ENCODE measurements at regions not wholly inside any gene's neighbourhood (a gene's known extent, or its start where the extent isn't known, plus 50 kb on each side); places are given as distances from the start of the nearest gene placed in this dataset.

DNA sequence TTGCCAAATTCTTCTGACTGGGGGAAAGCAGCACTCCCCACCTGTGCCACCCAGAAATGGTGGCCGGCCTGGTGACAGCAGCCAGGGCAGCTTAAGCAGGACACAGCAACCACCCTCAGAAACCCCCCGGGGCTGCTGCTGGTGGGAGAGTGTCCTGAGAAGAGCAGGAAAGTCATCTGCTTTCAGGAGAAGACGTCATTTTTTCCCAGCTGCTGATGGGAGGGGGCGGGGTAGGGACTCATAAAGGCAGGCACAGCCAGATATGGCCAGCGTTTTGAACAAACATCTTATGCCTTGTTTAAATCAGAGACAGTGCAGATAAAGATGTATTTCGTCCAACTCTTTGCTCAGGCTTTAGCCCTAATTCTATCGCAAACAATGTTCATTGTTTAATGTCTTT lies 139.5 kb downstream of the LRRC30 start:
- no peak for DNase-seq (ENCODE audit: low read depth)
- TF ChIP-seq, protein P1, sequence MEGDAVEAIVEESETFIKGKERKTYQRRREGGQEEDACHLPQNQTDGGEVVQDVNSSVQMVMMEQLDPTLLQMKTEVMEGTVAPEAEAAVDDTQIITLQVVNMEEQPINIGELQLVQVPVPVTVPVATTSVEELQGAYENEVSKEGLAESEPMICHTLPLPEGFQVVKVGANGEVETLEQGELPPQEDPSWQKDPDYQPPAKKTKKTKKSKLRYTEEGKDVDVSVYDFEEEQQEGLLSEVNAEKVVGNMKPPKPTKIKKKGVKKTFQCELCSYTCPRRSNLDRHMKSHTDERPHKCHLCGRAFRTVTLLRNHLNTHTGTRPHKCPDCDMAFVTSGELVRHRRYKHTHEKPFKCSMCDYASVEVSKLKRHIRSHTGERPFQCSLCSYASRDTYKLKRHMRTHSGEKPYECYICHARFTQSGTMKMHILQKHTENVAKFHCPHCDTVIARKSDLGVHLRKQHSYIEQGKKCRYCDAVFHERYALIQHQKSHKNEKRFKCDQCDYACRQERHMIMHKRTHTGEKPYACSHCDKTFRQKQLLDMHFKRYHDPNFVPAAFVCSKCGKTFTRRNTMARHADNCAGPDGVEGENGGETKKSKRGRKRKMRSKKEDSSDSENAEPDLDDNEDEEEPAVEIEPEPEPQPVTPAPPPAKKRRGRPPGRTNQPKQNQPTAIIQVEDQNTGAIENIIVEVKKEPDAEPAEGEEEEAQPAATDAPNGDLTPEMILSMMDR (IDR thresholded peaks at IDR 0.05; ENCODE audit: insufficient read depth, low read length, poor library complexity, severe bottlenecking) = no peak
- Histone ChIP-seq H3K4me3 (ENCODE audit: low read depth, low read length) (no peak overlapping the region), H3K27me3 (ENCODE audit: control insufficient read depth, insufficient read depth, low read length) (no peaks in the 10 kb centered on the region), H3K36me3 (ENCODE audit: control insufficient read depth, insufficient read depth, low read length) (no peaks in the 10 kb centered on the region)

DNA sequence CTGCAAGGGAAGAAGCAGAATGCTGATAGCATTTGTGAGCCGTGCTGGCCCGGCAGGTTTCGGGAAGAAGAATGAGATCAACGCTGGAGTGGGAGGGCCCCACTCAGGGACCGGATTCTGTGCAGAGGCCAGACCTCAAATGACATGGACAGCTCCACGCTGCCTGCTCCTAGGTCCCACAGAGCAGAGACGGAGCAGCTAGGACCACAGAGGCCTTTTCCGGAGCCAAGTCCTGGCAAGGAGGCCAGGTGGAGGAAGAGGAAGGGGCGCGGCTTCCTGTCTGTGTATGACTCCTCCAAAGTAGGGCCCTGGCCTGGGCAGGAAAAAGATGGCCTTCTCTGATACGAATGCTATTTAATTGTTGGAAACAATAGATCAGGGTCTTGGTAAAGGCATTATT lies 139.9 kb downstream of the LRRC30 start:
- Histone ChIP-seq H3K36me3 (ENCODE audit: control insufficient read depth, insufficient read depth, low read length) (no peaks in the 10 kb centered on the region), H3K27me3 (ENCODE audit: control insufficient read depth, insufficient read depth, low read length) (no peaks in the 10 kb centered on the region), H3K4me3 (ENCODE audit: low read depth, low read length) (no peak overlapping the region)
- TF ChIP-seq, protein P1 (IDR thresholded peaks at IDR 0.05; ENCODE audit: insufficient read depth, low read length, poor library complexity, severe bottlenecking) = no peak
- DNase-seq (ENCODE audit: low read depth) = no peak

DNA sequence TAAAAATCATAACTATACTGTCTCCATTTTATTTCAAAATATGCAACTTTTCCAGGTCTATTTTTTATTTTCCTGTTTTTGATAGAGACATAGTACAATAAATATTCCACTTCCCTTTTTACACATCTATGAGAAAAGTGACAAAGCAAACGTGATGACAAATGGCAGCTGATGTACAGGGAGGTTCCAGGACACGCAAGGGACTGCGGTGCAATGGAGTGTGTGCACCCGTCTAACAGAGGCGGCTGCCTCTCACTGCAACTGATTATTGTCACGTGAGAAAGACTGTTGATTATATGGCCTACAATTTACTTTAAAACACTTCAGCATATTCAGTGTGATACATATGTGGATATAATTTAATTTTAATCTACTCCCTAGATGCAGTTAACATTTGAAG lies 142.6 kb downstream of the LRRC30 start:
- H3K27me3 ChIP-seq (ENCODE audit: control insufficient read depth, insufficient read depth, low read length) = no peaks in the 10 kb centered on the region
- H3K4me3 ChIP-seq (ENCODE audit: low read depth, low read length) = no peak overlapping the region
- no peak for DNase-seq (ENCODE audit: low read depth)
- no peaks in the 10 kb centered on the region for H3K36me3 ChIP-seq (ENCODE audit: control insufficient read depth, insufficient read depth, low read length)
- TF ChIP-seq, protein P1 (IDR thresholded peaks at IDR 0.05; ENCODE audit: insufficient read depth, low read length, poor library complexity, severe bottlenecking) = no peak

DNA sequence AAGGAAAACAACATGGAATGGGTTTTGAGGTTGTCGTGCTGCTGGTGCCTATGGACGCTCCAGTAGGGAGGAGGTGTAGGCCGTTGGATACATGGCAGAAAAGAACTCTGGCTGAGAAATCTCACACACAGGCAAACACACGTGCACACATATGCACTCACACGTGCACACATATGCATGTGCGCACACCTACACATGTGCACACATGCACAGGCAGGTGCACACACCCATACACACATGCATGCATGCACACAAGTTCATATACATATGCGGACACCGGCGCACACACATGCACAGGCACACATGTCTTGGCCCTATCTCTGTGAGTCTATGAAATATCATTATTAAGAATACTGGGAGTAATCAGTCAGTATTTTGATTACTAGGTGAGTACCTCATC lies 150.4 kb downstream of the LRRC30 start:
- Histone ChIP-seq H3K27me3 (ENCODE audit: control insufficient read depth, insufficient read depth, low read length) (no peaks in the 10 kb centered on the region), H3K4me3 (ENCODE audit: low read depth, low read length) (no peak overlapping the region), H3K36me3 (ENCODE audit: control insufficient read depth, insufficient read depth, low read length) (no peaks in the 10 kb centered on the region)
- TF ChIP-seq, protein P1 (IDR thresholded peaks at IDR 0.05; ENCODE audit: insufficient read depth, low read length, poor library complexity, severe bottlenecking) = no peak
- DNase-seq (ENCODE audit: low read depth) = no peak

DNA sequence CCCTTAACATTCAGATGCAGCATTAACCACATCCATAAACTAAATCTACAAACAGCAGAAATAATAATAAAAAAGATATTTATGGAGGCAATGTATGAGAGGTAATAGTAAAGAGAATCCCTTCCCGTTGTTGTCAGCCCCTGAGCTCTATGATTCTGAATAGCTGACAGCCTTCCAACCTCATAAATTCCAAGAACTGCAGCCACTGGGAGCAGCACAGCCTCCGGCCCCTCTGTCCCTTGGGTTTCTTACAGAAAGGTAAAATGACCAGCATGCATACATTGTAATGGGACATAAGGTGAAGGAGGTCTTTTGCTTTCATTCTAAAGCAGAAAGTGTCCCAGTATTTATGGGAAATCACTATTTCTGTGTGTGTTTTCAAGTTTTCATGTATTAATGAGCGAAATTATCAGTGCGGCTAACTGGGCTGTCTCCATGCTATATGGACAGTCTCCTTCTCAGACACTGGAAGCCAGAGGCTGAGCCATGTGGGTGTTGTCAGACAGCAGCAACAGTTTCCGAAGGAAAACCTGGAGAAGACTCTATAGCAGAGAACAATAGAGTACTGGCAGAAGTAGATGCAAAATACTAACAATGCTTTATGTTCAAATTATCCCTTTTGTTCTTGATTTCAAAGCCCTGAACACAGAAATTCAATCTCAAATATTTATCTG lies 151.6 kb downstream of the LRRC30 start:
- Histone ChIP-seq H3K4me3 (ENCODE audit: low read depth, low read length) (no peak overlapping the region), H3K36me3 (ENCODE audit: control insufficient read depth, insufficient read depth, low read length) (no peaks in the 10 kb centered on the region), H3K27me3 (ENCODE audit: control insufficient read depth, insufficient read depth, low read length) (no peaks in the 10 kb centered on the region)
- no peak for DNase-seq (ENCODE audit: low read depth)
- TF ChIP-seq, protein P1 (IDR thresholded peaks at IDR 0.05; ENCODE audit: insufficient read depth, low read length, poor library complexity, severe bottlenecking) = no peak
